ENCODE measurements at regions not wholly inside any gene's neighbourhood (a gene's known extent, or its start where the extent isn't known, plus 50 kb on each side); places are given as distances from the start of the nearest gene placed in this dataset.

DNA sequence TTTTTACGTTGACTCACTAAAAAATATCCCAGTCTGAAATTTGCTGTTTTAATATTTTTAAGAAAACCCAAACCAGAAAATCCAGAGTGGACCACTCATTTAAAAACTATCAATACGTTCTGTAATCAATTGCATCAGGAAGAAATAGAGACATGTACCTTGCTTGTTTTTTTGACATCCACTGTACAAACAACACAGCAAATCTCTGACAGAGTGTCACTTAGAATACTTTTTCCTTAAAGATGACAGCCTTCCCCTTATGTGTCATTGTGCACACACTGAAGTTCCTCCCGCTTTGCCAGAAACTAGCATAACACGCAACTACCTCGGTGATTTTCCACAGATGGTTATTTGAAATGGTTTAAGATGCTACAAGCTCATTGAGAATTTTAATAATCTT is 321.7 kb upstream of the PFKP start:
- Mint-ChIP-seq H3K27ac (no peak overlapping the region), H3K27me3 (peaks cover 23% of the 10 kb centered on the region), H3K4me3 (no peak overlapping the region), H3K9me3 (no peaks in the 10 kb centered on the region), H3K36me3 (ENCODE audit: low read depth) (no peaks in the 10 kb centered on the region), H3K4me1 (no peaks in the 10 kb centered on the region)
- no peak for ATAC-seq (replicated peaks)

DNA sequence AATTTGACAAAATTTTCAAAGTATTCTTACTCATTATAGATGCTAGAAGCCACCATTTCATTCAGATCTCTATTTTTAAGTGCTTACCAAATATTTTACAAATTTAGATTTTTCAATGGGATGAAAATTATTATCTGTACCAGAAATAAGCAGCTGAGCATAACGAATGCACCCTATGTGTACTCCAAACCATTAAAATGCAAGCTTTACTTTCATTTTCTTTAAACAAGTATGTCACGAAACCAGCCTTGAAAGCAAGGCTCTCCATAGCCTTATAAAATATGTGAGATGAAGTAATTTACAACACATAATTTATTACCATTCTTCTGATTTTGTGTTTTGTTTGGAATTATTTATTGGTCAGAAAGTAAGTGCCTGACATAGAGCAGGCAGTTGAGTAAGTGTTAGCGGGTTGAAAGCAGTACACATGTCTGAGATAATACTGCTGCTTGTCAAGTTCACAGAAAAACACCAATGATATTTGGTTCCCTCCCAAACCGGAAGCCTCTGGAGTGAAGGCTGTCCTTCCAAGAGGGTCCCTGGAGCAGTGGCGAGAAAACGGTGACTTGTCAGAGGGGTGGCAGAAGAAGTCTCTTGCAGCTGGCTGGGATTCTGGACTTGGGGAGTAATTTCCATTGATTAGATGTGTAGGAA is 322.7 kb upstream of the PFKP start:
- H3K4me1 Mint-ChIP-seq, result no peaks in the 10 kb centered on the region
- no peak for ATAC-seq (replicated peaks)
- no peak overlapping the region for H3K27ac Mint-ChIP-seq
- peaks cover 25% of the 10 kb centered on the region for H3K27me3 Mint-ChIP-seq
- no peaks in the 10 kb centered on the region for H3K36me3 Mint-ChIP-seq (ENCODE audit: low read depth)
- H3K4me3 Mint-ChIP-seq, result no peak overlapping the region
- H3K9me3 Mint-ChIP-seq, result no peaks in the 10 kb centered on the region

DNA sequence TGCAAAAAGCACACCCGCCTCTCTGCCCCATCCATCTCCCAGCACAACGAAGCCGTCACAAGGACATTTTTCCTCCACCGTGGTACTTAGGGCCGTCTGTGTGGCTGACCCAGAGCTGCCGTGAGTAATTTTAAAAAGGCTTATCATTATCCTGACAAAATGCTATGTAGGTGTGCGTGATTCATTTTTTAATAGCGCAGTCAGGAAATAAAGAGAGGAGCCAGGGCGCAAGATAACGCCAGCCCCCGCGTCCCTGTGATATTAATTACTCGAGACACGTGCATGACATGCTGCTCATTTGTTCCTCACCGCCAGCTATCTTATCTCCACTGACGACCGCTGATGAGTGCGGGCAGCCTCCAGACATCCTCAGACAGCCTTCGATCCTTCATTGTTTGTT is 332.7 kb upstream of the PFKP start:
- peaks cover 16% of the 10 kb centered on the region for H3K27me3 Mint-ChIP-seq
- no peaks in the 10 kb centered on the region for H3K36me3 Mint-ChIP-seq (ENCODE audit: low read depth)
- H3K9me3 Mint-ChIP-seq, result peaks cover 10% of the 10 kb centered on the region
- ATAC-seq (replicated peaks), result no peak
- H3K4me3 Mint-ChIP-seq, result no peak overlapping the region
- H3K4me1 Mint-ChIP-seq, result no peaks in the 10 kb centered on the region
- no peak overlapping the region for H3K27ac Mint-ChIP-seq

DNA sequence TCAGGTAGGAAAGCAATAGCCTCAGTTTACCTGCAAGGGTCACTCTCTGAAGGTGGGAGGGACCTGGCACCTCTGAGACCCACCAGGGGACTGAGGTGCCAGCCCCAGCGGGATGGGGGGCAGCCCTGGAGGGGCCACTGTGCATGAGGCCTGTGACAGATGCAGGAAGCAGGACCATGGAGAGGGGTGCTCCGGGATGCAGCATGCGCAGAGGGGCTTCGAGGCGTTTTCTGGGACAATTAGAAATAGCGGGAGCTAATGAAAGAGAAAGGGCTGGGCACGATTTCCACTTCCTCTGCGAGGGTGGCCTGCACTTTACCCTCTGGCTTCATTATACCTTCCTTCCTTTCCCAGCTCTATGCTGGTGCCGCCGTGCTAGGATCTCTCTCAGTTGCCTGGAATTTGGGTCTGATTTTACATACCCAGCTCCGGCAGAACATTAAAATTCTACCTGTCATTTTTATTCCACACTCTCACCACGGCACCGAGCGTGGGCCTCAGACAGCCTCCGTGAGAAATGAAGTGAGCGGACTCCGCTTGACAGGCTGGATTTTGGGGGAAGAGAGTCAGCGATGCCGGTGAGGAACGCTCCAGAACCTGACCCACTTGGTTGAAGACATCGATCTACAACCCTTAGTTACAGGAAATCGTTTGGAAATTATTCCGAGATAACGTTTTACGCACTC is 333.9 kb upstream of the PFKP start:
- Mint-ChIP-seq H3K4me3 (no peak overlapping the region), H3K9me3 (peaks cover 10% of the 10 kb centered on the region), H3K4me1 (no peaks in the 10 kb centered on the region), H3K27me3 (peaks cover 16% of the 10 kb centered on the region), H3K36me3 (ENCODE audit: low read depth) (no peaks in the 10 kb centered on the region), H3K27ac (no peak overlapping the region)
- ATAC-seq (replicated peaks), result no peak

GRCh38 chr10:2731940-2732339 is 335.4 kb upstream of the PFKP start:
- no peak for ATAC-seq (replicated peaks)
- Mint-ChIP-seq H3K36me3 (ENCODE audit: low read depth) (no peaks in the 10 kb centered on the region), H3K27me3 (peaks cover 16% of the 10 kb centered on the region), H3K4me1 (no peaks in the 10 kb centered on the region), H3K9me3 (peaks cover 10% of the 10 kb centered on the region), H3K4me3 (no peak overlapping the region), H3K27ac (no peak overlapping the region)

- H3K27ac Mint-ChIP-seq, result no peak overlapping the region
- no peak overlapping the region for H3K4me3 Mint-ChIP-seq
- H3K36me3 Mint-ChIP-seq (ENCODE audit: low read depth), result no peaks in the 10 kb centered on the region
- H3K27me3 Mint-ChIP-seq, result peaks cover 4% of the 10 kb centered on the region
- no peak for ATAC-seq (replicated peaks)
- H3K4me1 Mint-ChIP-seq, result no peaks in the 10 kb centered on the region
- peaks cover 5% of the 10 kb centered on the region for H3K9me3 Mint-ChIP-seq
Observed at GRCh38 chr10:2729197-2729596, 338.2 kb upstream of the PFKP start.

DNA sequence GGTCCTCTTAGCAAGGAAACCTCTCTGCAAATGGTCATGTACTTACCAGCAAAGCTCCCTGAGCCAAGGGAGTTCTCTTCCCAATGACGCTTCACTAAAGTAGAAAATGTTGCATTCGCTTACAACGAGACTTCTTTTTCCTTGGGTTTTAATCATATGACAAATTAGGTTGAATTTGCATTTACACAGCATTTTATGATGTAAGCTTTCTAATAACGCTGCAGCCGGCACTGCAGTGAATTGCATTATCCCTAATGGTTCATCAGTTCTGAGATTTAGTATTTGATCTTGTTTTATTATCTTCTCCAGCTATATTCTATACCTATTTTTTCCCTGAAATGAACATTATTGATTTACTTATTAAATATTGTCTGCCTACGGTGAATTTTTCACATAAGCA is 339.3 kb upstream of the PFKP start:
- peaks cover 5% of the 10 kb centered on the region for H3K9me3 Mint-ChIP-seq
- no peak for ATAC-seq (replicated peaks)
- H3K27ac Mint-ChIP-seq, result no peak overlapping the region
- no peak overlapping the region for H3K4me3 Mint-ChIP-seq
- H3K4me1 Mint-ChIP-seq, result no peaks in the 10 kb centered on the region
- peaks cover 4% of the 10 kb centered on the region for H3K27me3 Mint-ChIP-seq
- H3K36me3 Mint-ChIP-seq (ENCODE audit: low read depth), result no peaks in the 10 kb centered on the region

DNA sequence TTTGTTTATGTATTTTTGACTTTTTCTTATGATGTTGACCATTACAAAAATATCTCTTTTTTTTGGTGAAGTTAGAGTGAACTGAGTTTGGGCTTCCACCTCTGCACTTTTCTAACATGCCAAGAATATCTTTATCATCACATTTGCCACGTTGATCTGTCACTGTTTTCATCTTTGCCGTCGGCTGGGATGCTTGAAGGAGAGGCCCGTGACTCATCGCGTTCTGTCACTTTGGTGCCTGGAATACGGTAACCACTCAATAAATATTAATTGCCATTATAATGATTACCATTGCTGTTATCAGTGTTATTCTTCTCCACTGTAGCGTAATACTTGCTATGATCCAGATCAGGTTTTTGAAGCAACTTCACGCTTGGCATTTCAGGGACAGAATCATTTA is 350.8 kb upstream of the PFKP start:
- Mint-ChIP-seq H3K4me3 (no peak overlapping the region), H3K9me3 (no peaks in the 10 kb centered on the region), H3K4me1 (no peaks in the 10 kb centered on the region), H3K27ac (no peak overlapping the region), H3K27me3 (peaks cover 7% of the 10 kb centered on the region), H3K36me3 (ENCODE audit: low read depth) (no peaks in the 10 kb centered on the region)
- no peak for ATAC-seq (replicated peaks)

GRCh38 chr10:2714597-2714996 is 352.8 kb upstream of the PFKP start:
- Mint-ChIP-seq H3K4me1 (no peaks in the 10 kb centered on the region), H3K27me3 (peaks cover 10% of the 10 kb centered on the region), H3K4me3 (no peak overlapping the region), H3K36me3 (ENCODE audit: low read depth) (no peaks in the 10 kb centered on the region), H3K27ac (no peak overlapping the region), H3K9me3 (peaks cover 6% of the 10 kb centered on the region)
- no peak for ATAC-seq (replicated peaks)

GRCh38 chr10:2703953-2704352 is 363.4 kb upstream of the PFKP start:
- Mint-ChIP-seq H3K27me3 (no peaks in the 10 kb centered on the region), H3K9me3 (no peaks in the 10 kb centered on the region), H3K4me1 (no peaks in the 10 kb centered on the region), H3K27ac (no peak overlapping the region), H3K4me3 (no peak overlapping the region), H3K36me3 (ENCODE audit: low read depth) (no peaks in the 10 kb centered on the region)
- ATAC-seq (replicated peaks), result no peak

DNA sequence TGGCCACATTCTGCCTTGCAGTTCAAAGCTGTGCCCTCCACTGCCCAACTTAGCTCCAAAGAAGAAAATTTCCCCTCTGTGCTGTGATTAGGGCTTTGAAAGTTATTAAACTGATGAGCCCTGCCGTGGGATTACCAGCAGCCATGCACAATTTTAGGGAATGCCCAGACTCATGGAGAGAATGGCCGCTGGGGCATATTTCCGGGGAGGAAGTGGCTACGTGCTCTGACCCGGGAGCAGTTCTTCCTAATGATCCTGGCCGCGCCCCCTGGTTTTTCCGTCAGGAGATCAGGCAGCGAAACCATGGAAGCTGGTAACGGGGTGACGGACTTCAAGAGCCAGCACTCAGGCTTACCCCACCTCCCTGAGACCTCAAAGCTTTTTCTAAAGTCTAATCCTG is 365.5 kb upstream of the PFKP start:
- no peaks in the 10 kb centered on the region for H3K36me3 Mint-ChIP-seq (ENCODE audit: low read depth)
- no peak overlapping the region for H3K4me3 Mint-ChIP-seq
- ATAC-seq (replicated peaks), result no peak
- peaks cover 4% of the 10 kb centered on the region for H3K27me3 Mint-ChIP-seq
- no peaks in the 10 kb centered on the region for H3K9me3 Mint-ChIP-seq
- no peak overlapping the region for H3K27ac Mint-ChIP-seq
- H3K4me1 Mint-ChIP-seq, result no peaks in the 10 kb centered on the region

- Mint-ChIP-seq H3K9me3 (no peaks in the 10 kb centered on the region), H3K4me3 (no peak overlapping the region), H3K27me3 (peaks cover 4% of the 10 kb centered on the region), H3K36me3 (ENCODE audit: low read depth) (no peaks in the 10 kb centered on the region), H3K27ac (no peak overlapping the region), H3K4me1 (no peaks in the 10 kb centered on the region)
- ATAC-seq (replicated peaks), result no peak
Observed at GRCh38 chr10:2700626-2701305, 366.6 kb upstream of the PFKP start.

GRCh38 chr10:2688958-2689357 is 378.4 kb upstream of the PFKP start:
- Mint-ChIP-seq H3K4me3 (no peak overlapping the region), H3K9me3 (no peaks in the 10 kb centered on the region), H3K4me1 (no peaks in the 10 kb centered on the region), H3K27me3 (peaks cover 7% of the 10 kb centered on the region), H3K27ac (no peak overlapping the region), H3K36me3 (ENCODE audit: low read depth) (no peaks in the 10 kb centered on the region)
- no peak for ATAC-seq (replicated peaks)

GRCh38 chr10:2686691-2687090 is 380.7 kb upstream of the PFKP start:
- Mint-ChIP-seq H3K4me1 (no peaks in the 10 kb centered on the region), H3K4me3 (no peak overlapping the region), H3K9me3 (no peaks in the 10 kb centered on the region), H3K27me3 (peaks cover 7% of the 10 kb centered on the region), H3K36me3 (ENCODE audit: low read depth) (no peaks in the 10 kb centered on the region), H3K27ac (no peak overlapping the region)
- ATAC-seq (replicated peaks), result no peak

DNA sequence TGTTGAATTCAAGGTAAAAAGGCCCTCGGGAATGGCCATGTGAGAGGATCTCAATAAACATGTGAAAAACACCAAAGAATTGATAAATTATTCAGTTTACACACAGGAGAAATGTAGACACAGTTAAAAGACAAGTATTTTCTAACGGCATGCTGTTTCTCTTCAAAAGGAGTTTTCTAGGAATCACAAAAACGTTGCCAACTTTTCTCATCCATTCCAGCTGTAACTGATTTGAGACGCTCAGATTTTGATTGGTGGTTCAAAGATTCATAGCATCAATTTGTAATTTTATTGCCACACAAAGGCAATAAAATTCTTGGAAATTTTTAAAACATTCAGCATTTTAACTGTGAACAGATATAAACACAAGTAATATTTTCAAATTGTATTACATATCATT is 384.9 kb upstream of the PFKP start:
- ATAC-seq (replicated peaks), result no peak
- Mint-ChIP-seq H3K27me3 (peaks cover 13% of the 10 kb centered on the region), H3K27ac (no peak overlapping the region), H3K9me3 (no peaks in the 10 kb centered on the region), H3K4me1 (no peaks in the 10 kb centered on the region), H3K36me3 (ENCODE audit: low read depth) (no peaks in the 10 kb centered on the region), H3K4me3 (no peak overlapping the region)
